Tibial nerve (tissue), 4 donors: ENCODE measurements at regions not wholly inside any gene's neighbourhood (a gene's known extent, or its start where the extent isn't known, plus 50 kb on each side); places are given as distances from the start of the nearest gene placed in this dataset.

Experiments used
- CTCF ChIP-seq, 5 experiments: fragments of 200-600 bp in 3 of 5; fragments of 450-650 bp in 2 of 5; sonication (generic) in 3 of 5; IDR thresholded peaks; one replicate each; pipeline ENCODE4 v1.5.1; 2016 to 2019; ENCODE audit warnings: antibody characterized with exemption in 5 of 5, mild to moderate bottlenecking in 3 of 5, moderate library complexity in 2 of 5
- EP300 ChIP-seq, 2 donors: sonication (generic); formaldehyde crosslinking; IDR thresholded peaks; one replicate each; pipeline ENCODE4 v1.6.1; 2017; ENCODE audit warnings: antibody characterized with exemption in 2 of 2, mild to moderate bottlenecking in 1 of 2
- POLR2A ChIP-seq, 2 donors: fragments of 450-650 bp; IDR thresholded peaks; one replicate each; pipeline ENCODE4 v1.6.1; 2017; ENCODE audit warnings: antibody characterized with exemption in 2 of 2, mild to moderate bottlenecking in 2 of 2, moderate library complexity in 2 of 2

DNA sequence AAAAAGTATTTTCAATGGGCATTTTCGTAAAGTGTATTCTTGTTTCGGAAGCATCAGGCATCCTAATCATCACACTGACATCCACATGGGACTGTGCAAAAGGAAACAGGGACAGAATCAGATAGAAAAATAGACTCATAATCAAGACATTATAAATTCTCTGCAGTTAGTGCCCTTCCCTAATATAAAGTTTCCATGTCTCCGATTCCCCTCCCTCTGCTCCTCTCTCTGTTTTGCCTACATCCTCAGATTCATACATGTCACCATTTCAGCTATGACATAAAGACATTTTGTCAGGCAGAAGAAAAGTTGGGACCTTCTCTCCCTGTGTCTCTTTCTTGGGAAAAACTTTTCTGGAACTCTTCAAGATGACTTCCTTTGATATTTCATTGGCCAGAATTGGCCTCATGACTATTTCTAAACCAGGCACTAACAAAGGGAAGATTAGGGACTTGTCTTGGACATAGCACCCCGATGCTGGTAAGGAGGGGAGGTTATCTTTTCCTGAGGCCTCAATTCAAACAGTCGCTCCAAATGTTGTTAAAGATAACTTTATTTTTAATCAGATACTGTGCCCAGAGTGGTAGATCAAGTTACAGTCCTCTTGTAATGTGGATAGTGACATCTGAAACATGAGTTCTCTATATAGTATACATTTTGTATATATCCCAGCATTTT is 212.1 kb upstream of the BTG1 start:
- TF ChIP-seq CTCF (IDR thresholded peaks at IDR 0.05) (no peak), POLR2A (IDR thresholded peaks at IDR 0.05) (no peak), EP300 (IDR thresholded peaks at IDR 0.05) (no peak)
